ENCODE measurements at regions not wholly inside any gene's neighbourhood (a gene's known extent, or its start where the extent isn't known, plus 50 kb on each side); places are given as distances from the start of the nearest gene placed in this dataset.

DNA sequence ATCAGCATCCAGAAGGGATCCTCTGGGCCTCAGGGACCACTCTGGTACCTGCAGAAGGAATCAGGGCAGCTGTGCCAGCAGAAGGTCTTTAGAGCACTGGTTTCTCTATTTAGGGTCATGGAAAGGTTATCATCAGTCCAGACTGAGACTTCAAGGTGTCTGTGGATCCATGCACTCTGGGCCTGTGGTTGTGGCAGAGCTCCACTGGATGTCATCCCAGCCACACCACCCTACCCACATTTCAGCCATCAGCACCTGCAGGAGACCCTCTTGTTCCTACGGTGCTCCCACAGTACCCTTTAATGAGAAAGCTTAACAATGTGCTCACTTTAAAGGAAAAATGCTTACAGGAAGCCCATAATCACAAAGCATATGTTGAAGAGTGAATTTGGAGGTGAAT is 603.4 kb upstream of the CCDC54 start:
- TF ChIP-seq CTCF (conservative IDR thresholded peaks at IDR 0.05; ENCODE audit: low read length) (no peak), EZH2phosphoT487 (IDR thresholded peaks at IDR 0.05; ENCODE audit: borderline replicate concordance) (no peak)
